ENCODE measurements at regions not wholly inside any gene's neighbourhood (a gene's known extent, or its start where the extent isn't known, plus 50 kb on each side); places are given as distances from the start of the nearest gene placed in this dataset.

DNA sequence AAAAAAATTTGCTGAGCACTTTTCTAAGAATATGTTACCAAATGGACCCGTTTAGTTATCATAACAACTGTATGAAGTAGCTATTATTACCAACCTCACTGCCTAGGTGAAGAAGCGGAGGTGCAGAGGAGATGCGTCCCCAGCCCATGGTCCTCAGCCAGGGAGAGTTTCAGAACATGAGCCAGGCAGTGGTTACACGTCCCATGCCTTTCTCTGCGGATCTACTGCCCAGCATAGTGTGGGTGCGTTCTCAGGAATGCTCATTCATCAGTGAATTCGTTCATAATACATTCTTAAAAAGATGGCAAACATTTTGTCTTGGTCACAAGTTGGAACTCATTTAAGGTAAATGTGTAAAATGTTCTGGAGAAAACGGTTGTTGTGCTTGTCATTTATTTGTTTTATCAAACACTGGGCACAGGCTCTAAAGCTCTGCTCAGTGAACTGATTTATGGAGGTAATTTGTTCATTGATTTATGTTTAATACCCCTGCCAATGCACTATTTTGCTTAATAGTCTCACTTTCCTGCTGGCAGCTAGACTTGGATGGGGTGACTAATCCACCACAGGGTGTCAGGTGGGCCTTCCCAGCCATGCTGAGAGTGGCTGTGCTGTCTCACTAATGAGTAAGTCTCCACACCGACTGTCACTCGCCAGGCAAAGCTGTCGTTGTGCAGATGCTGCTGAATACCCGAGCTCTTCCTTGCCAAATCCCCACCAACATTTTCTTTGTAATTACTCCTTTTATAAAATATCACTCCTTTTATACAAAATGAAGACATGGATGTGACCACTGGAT, 248.8 kb downstream of the TENT4A start:
- no peaks in the 10 kb centered on the region for H3K36me3 Mint-ChIP-seq
- TF ChIP-seq, protein P1, sequence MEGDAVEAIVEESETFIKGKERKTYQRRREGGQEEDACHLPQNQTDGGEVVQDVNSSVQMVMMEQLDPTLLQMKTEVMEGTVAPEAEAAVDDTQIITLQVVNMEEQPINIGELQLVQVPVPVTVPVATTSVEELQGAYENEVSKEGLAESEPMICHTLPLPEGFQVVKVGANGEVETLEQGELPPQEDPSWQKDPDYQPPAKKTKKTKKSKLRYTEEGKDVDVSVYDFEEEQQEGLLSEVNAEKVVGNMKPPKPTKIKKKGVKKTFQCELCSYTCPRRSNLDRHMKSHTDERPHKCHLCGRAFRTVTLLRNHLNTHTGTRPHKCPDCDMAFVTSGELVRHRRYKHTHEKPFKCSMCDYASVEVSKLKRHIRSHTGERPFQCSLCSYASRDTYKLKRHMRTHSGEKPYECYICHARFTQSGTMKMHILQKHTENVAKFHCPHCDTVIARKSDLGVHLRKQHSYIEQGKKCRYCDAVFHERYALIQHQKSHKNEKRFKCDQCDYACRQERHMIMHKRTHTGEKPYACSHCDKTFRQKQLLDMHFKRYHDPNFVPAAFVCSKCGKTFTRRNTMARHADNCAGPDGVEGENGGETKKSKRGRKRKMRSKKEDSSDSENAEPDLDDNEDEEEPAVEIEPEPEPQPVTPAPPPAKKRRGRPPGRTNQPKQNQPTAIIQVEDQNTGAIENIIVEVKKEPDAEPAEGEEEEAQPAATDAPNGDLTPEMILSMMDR (conservative IDR thresholded peaks at IDR 0.05) = no peak
- DNase-seq (ENCODE audit: extremely low spot score, unreplicated experiment) = no peak
- H3K4me1 Mint-ChIP-seq (ENCODE audit: unreplicated experiment) = no peaks in the 10 kb centered on the region
- no peak overlapping the region for H3K27ac Mint-ChIP-seq
- H3K4me3 Mint-ChIP-seq = no peak overlapping the region
- H3K9me3 Mint-ChIP-seq = no peaks in the 10 kb centered on the region
- no peaks in the 10 kb centered on the region for H3K27me3 Mint-ChIP-seq

DNA sequence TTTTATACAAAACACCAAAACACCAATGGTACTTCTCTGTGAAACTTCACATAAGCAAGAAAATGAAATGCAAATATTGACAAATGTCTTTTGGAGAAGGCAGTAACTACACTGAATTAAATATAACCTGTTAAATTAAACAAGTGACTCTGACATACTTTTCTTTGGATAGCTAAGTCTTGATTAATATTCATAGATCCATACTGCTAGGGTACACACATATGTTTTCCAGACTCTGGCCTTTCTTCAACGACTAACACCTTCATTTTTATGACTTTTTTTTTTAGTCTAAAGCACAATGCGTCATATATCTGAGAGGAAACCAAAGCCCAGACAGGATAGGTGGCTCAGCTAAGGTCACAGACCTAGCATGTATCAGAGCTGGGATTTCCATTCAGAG, 263.7 kb downstream of the TENT4A start:
- Mint-ChIP-seq H3K27ac (no peak overlapping the region), H3K9me3 (no peaks in the 10 kb centered on the region), H3K27me3 (peaks cover under 1% of the 10 kb centered on the region), H3K4me1 (ENCODE audit: unreplicated experiment) (no peaks in the 10 kb centered on the region), H3K36me3 (no peaks in the 10 kb centered on the region), H3K4me3 (no peak overlapping the region)
- DNase-seq (ENCODE audit: extremely low spot score, unreplicated experiment) = no peak
- TF ChIP-seq, protein P1 (conservative IDR thresholded peaks at IDR 0.05) = no peak

DNA sequence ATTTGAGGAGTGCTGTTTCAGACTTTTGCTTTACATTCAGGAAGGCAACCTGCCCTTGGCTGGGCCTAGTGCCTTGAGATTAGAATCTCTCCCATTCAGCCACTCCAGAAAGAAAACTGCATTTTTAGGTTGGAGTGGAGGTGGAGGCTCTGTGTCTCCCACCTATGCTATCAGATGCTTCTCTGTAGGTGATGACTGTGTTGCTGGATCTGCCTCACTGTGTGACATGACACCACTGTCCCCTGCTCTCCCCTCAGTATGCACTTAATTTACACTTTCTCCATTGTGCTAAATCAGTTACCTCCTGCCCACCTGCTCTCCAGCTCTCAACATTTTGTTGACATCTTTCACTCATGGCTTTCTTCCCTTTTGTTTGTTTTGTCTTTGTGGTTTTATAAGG, 265.8 kb downstream of the TENT4A start:
- Mint-ChIP-seq H3K27me3 (peaks cover 3% of the 10 kb centered on the region), H3K36me3 (no peaks in the 10 kb centered on the region), H3K9me3 (no peaks in the 10 kb centered on the region), H3K4me3 (no peak overlapping the region), H3K4me1 (ENCODE audit: unreplicated experiment) (no peaks in the 10 kb centered on the region), H3K27ac (no peak overlapping the region)
- no peak for DNase-seq (ENCODE audit: extremely low spot score, unreplicated experiment)
- TF ChIP-seq, protein P1 (conservative IDR thresholded peaks at IDR 0.05) = no peak

DNA sequence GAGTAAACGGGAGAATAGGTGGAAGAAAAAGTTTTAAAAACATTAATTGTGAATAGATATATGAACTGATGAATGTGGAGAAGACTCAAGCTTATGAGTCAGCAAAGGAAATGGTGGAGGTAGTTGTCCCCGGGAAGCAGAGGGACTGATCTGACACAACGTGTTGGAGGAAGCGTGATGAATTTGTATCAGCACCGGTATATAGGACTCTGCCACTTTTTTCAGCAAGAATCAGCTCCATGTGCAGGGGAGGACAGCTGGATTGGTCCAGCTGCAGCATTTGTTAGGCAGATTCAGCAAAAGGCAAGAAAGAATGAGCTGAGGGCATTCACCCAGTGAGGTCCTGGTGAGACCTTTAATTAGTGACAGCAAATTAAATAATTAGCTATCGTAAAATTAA, 276.0 kb downstream of the TENT4A start:
- H3K27ac Mint-ChIP-seq = no peak overlapping the region
- TF ChIP-seq, protein P1 (conservative IDR thresholded peaks at IDR 0.05) = no peak
- no peaks in the 10 kb centered on the region for H3K9me3 Mint-ChIP-seq
- H3K27me3 Mint-ChIP-seq = peaks cover 24% of the 10 kb centered on the region
- H3K4me3 Mint-ChIP-seq = no peak overlapping the region
- no peaks in the 10 kb centered on the region for H3K4me1 Mint-ChIP-seq (ENCODE audit: unreplicated experiment)
- no peaks in the 10 kb centered on the region for H3K36me3 Mint-ChIP-seq
- no peak for DNase-seq (ENCODE audit: extremely low spot score, unreplicated experiment)

DNA sequence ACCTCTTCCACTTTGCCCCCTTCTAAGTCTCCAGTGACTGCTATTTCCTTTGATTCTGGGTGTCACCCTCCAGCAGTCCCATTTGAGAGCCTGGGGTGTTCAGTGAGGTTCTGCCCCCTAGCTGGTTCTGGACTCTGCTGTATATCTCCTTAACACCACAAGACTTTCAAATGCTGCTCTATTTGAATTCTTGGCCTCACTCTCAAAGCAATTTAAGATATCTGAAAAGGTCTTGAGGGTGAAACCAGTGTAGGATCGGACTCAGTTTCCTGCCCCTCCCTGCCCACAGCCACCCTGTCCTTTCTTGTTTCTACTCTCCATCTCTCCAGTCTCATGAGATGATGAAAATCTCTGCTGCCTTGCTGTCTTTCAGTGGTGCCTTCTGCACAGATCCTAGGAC, 280.9 kb downstream of the TENT4A start:
- H3K36me3 Mint-ChIP-seq = no peaks in the 10 kb centered on the region
- H3K4me1 Mint-ChIP-seq (ENCODE audit: unreplicated experiment) = no peaks in the 10 kb centered on the region
- H3K27ac Mint-ChIP-seq = no peak overlapping the region
- H3K4me3 Mint-ChIP-seq = no peak overlapping the region
- DNase-seq (ENCODE audit: extremely low spot score, unreplicated experiment) = no peak
- peaks cover 25% of the 10 kb centered on the region for H3K27me3 Mint-ChIP-seq
- H3K9me3 Mint-ChIP-seq = peaks cover 5% of the 10 kb centered on the region
- TF ChIP-seq, protein P1 (conservative IDR thresholded peaks at IDR 0.05) = no peak

Measured in type B pancreatic cell (in vitro differentiated cells).